Lower leg skin (tissue), 4 donors: ENCODE measurements at regions not wholly inside any gene's neighbourhood (a gene's known extent, or its start where the extent isn't known, plus 50 kb on each side); places are given as distances from the start of the nearest gene placed in this dataset.

Experiments
- DNase-seq, 2 donors: peaks; one replicate each; pipeline ENCODE4 v3.0.0-alpha.2; 2019; ENCODE audit warnings: low spot score in 2 of 2
- H3K4me3 ChIP-seq: fragments of 200-600 bp; sonication (generic); 2 replicates; pipeline ENCODE4 v1.5.1; 2017; ENCODE audit warnings: mild to moderate bottlenecking, low read depth; ENCODE audit not compliant: poor library complexity, severe bottlenecking
- CTCF ChIP-seq, 3 donors: fragments of 450-650 bp; IDR thresholded peaks; one replicate each; pipeline ENCODE4 v1.5.1; 2016; ENCODE audit warnings: antibody characterized with exemption in 3 of 3, mild to moderate bottlenecking in 3 of 3, moderate library complexity in 2 of 3
- POLR2A ChIP-seq, 2 donors: fragments of 450-650 bp; IDR thresholded peaks; one replicate each; pipeline ENCODE4 v1.6.1; 2016 to 2017; ENCODE audit warnings: antibody characterized with exemption in 2 of 2, mild to moderate bottlenecking in 1 of 2, moderate library complexity in 1 of 2
- WGBS, 2 donors: methylation state at CpG; one replicate each; pipeline ENCODE4 v1.1.5; 2018; 5-methylcytosine and 5-hydroxymethylcytosine counted together
- intact Hi-C: fragments of 100-400 bp; cut with DNase I; formaldehyde crosslinking; loops from one replicate; pipeline ENCODE4 v1.15.0; 2023; ENCODE audit warnings: low total_unique reads

GRCh38 chr10:130986846-130987245 is 324.7 kb downstream of the TCERG1L start:
- peak in 1 of 2 donors; percentile 68 for DNase-seq
- 79 to 80% methylated on average over 4 of the region's 4 CpGs for WGBS, 2 donors
- no peak overlapping the region for H3K4me3 ChIP-seq
- no peak for TF ChIP-seq POLR2A (IDR thresholded peaks at IDR 0.05)
- TF ChIP-seq CTCF (IDR thresholded peaks at IDR 0.05) = no peak
- intact Hi-C loops = loop anchor here (1.0 kb wide), 1 partner anchor 19 kb away; no protein-coding TSS in a partner anchor

GRCh38 chr10:130987401-130987800 is 324.1 kb downstream of the TCERG1L start:
- no peak for DNase-seq
- WGBS, 2 donors = 88 to 93% methylated on average over 6 to 7 of the region's 7 CpGs
- TF ChIP-seq CTCF (IDR thresholded peaks at IDR 0.05) = no peak
- no peak for TF ChIP-seq POLR2A (IDR thresholded peaks at IDR 0.05)
- no peak overlapping the region for H3K4me3 ChIP-seq
- intact Hi-C loops = no loop called here

GRCh38 chr10:130989670-130990232 is 321.8 kb downstream of the TCERG1L start:
- H3K4me3 ChIP-seq = no peak overlapping the region
- peak in 1 of 2 donors; percentile 68 for DNase-seq
- intact Hi-C loops = no loop called here
- TF ChIP-seq CTCF (IDR thresholded peaks at IDR 0.05) = no peak
- no peak for TF ChIP-seq POLR2A (IDR thresholded peaks at IDR 0.05)
- WGBS, 2 donors = 34 to 46% methylated on average over 8 of the region's 8 CpGs

- 64 to 70% methylated on average over 9 of the region's 9 CpGs for WGBS, 2 donors
- DNase-seq = no peak
- no peak for TF ChIP-seq CTCF (IDR thresholded peaks at IDR 0.05)
- TF ChIP-seq POLR2A (IDR thresholded peaks at IDR 0.05) = no peak
- no peak overlapping the region for H3K4me3 ChIP-seq
- intact Hi-C loops = no loop called here
These were observed 321.0 kb downstream of the TCERG1L start for GRCh38 chr10:130990486-130990885.

- 89 to 92% methylated on average over 14 of the region's 14 CpGs for WGBS, 2 donors
- H3K4me3 ChIP-seq = no peak overlapping the region
- intact Hi-C loops = no loop called here
- DNase-seq = peak in 1 of 2 donors; percentile 46
- no peak for TF ChIP-seq POLR2A (IDR thresholded peaks at IDR 0.05)
- TF ChIP-seq CTCF (IDR thresholded peaks at IDR 0.05) = no peak
These were observed 318.6 kb downstream of the TCERG1L start for GRCh38 chr10:130992802-130993523.
